GM18502 (cell line): ENCODE measurements at regions not wholly inside any gene's neighbourhood (a gene's known extent, or its start where the extent isn't known, plus 50 kb on each side); places are given as distances from the start of the nearest gene placed in this dataset.
"Not testable (repeated sequence)": the region's sequence is repeated elsewhere in the genome, so short reads cannot be mapped to it uniquely, and the experiment has no call there.

ENCODE experiments used
- ATAC-seq: cut with Tn5 transposase; IDR thresholded peaks from one replicate; pipeline ENCODE4 v1.9.1; 2021; ENCODE audit warnings: mild to moderate bottlenecking; ENCODE audit not compliant: unreplicated experiment, poor library complexity

DNA sequence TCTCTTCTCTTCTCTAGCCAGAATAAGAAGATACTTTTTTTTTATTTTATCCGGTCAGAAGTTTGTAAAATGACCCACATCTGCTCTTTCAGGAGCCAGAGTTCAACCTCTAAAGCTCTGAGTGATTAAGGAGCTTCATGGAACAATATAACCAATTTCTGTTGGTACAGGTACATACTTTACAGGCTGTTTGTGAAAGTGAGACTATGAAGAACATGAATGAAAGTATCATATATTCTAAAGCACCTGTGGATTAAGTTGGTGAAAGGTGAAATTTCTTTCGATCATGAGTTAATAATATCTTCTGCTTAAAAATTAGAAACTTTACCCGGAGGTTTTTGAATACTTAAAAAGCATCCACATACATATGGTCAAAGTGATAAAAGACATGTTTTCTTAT lies 65.2 kb downstream of the DMRT2 start:
- ATAC-seq = no peak

GRCh38 chr9:1117439-1117838 lies 67.3 kb downstream of the DMRT2 start:
- ATAC-seq = no peak

DNA sequence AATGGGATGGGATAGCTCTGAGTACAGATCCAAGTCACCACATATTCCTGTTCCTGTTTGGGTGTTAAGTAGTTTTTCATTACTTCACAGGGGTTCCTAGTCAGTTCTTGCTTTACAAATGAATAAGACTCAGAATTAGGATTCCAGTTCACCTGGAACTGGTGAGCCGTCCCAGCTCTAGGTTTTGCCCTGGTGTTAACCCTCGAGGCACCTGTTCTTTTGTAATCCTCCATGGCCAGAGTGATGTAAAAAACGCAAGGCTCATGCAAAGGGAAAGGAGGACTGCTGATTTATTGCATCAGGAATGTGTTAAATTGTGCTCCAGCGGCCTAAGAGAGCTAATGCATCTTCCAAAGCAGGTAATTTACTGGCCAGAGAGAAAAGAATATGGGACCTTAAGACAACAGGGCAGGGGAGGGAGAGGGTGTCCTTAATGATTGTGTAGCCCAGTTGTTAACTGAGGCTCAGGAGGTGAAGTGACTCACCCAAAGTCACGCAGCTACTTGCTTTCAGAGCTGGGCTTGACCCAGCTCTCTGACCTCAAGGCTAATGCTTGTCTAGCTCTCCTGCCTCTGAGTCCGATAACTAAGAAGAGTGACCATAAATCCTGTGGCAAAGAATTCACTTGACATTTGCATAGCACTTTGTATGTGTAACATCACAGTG lies 70.5 kb downstream of the DMRT2 start:
- no peak for ATAC-seq

DNA sequence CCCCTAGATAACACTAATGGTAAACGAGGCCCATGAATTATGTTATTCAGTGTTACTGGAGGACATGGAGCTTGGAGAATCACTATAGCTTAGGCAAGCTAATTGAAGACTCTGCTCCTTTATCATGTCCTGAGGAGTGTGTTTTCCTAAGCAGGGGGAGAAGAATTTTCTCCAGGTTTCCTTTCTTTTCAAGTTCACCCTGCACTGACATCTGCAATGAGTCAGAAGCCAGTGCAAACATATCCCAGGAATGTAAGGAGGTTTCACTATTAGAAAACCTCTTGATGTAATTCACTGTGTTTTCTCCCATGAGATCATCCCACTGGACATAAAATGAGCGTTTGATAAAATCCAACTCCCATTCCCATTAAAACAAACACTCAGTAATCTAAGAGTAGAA lies 75.6 kb downstream of the DMRT2 start:
- ATAC-seq = no peak

DNA sequence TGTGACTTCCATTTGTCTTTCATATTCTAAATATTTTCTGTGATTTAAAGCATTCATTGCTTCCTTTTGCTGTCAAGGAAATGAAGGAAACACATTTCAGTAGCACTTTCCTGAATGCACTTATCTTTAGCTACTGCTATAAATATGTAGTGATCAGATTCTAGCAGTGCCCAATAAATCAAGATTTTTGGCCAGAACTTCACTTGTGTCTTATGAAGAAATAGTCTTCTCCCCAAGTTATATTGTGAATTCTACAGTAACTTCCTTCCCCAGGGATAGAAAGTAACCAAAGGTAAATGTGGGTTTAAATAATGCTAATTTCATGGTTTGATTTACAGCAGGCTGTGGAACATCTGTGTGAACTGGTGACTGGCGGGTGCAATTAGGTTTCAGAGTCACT lies 77.9 kb downstream of the DMRT2 start:
- ATAC-seq = no peak

DNA sequence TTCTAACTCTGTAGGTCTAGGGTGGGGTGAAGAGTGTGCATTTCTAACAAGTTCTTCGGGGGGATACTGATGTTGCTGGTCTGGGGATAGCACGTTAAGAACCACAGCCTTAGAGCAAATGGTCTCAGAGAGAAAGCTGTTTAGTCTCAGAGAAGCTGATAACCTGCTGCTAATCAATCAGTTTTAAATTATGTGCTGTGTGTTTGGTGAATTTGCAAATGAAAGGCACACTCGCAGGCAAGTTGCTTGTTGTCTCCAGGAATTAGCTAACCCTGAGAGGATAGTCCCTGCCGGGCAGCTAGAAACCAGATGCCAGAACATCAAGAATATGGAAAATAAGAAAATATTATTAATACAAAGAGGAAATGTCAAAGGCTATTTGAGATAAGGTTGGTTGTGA lies 79.2 kb downstream of the DMRT2 start:
- no peak for ATAC-seq

DNA sequence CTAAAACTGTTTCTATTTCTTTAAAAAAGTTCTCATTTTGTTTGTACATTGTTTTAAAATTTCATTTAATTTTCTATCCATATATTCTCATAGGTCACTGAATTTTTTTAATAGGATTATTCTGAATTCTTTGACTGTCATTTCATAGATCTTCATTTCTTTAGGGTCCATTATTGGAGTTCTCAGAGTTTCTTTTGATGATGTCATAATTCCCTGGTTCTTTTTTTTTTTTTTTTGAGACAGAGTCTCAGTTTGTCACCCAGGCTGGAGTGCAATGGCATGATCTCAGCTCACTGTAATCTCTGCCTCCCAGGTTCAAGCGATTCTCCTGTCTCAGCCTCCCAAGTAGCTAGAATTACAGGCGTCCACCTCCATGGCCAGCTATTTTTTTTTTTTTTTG lies 89.9 kb downstream of the DMRT2 start:
- ATAC-seq = no peak

DNA sequence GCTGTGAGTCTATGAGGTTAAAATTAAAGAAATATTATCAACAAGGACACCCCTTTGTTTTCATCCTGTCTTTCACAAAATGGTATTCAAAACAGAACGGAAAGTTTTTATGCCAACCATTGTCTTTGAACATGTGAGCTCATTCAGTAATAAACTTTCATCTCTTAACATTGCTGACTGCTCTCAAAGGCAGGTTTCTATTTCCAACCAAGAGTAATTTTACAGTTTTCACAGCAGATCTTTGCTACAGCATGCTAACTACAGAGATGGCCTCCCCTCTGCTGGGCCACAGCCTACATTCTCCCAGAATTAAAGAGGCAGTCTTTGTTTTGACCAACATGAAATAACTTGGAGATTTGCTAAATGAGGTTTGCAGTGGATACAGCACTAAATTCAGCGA lies 101.5 kb downstream of the DMRT2 start:
- ATAC-seq = no peak

- no peak for ATAC-seq
Observed at GRCh38 chr9:1152171-1152570, 102.0 kb downstream of the DMRT2 start.

DNA sequence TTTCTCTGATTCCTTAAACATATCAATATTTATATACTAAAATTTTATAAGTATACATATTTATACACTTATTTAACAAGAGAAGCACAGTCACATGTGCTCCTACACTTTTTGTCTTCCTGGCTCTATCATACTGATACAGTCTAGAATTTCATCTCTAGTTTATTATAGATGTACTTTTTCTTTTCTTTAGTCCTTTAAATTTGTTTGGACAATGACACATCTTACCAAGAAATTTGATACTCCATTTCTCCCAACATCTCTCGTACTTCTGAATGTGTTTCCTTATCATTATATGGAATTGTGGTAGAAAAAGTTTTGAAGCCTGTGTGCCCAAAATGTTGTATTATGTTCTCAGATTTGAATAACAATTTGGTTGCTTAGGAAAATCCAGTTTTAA lies 104.6 kb downstream of the DMRT2 start:
- no peak for ATAC-seq

- no peak for ATAC-seq
Observed at GRCh38 chr9:1155602-1156001, 105.4 kb downstream of the DMRT2 start.

DNA sequence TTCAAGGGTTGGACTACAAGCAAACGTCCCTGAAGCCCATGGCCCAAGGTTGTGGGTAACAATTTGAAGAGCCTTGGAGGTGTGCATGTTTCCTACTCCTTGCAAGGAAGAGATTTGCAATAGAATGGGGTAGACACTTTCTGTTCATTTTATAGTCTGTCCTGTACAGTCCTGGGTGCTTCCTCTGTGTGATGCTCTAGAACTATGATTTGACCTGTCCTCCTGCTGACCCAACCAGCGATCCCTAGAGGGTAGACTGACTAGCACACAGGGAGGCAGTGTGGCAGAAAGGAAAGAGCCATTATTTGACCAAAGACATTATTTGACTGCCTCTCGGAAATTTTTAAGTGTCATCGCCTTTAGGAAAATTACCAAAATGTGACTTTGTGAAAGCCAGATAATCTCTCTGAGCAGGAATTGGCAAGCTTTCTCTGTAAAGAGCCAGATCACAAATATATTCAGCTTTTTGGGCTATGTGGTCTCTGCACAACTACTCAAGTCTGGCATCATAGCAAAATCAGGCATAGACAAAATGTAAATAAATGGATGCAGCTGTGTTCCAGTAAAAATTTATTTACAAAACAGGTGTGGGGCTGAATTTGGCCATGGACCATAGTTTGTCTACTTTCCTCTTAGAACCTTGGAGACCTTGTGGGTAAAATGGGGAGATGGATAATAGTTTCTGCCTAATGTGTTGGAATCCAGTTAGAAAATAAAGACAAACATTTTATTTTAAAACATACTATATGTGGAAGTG lies 106.8 kb downstream of the DMRT2 start:
- ATAC-seq = no peak

- ATAC-seq = no peak
Observed at GRCh38 chr9:1157836-1158235, 107.7 kb downstream of the DMRT2 start.

DNA sequence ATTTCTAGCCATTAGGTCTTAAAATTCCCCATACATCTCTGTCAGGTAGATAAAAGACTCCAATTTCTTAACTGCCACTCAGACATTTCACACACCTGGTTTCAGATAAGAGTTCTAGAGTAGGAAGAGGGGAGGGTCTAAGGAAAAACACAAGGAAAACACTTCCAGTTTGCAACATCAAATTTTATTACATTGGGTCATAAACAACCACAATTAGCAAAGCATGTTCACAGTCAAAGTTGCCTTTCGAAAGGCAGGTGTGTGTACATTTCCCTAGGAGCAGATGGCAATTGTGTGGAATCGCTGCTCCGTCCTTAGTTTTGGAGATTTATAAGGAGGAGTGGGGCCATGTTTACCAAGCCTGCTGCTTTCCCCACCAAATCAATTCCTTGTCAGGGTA lies 120.8 kb downstream of the DMRT2 start:
- ATAC-seq = no peak

GRCh38 chr9:1171546-1171945 lies 121.4 kb downstream of the DMRT2 start:
- ATAC-seq = no peak

DNA sequence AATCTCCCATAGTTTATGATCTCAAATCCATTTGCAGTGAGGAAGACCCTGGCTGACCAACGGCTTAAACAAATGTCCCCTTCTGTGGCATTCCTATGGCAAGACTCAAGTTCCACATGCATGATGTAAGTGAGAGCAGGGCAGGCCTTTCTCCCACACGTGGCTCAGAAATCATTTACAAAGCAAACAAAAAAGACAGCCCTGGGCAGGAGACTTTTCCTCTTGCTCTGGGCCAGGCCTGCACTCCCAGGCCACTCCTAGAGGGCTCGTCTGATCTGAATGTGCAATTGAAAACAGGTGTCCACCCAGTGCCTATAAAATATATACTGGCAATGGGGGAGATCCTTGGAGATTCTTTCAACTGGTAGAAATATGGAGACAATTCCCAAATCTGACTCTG lies 123.1 kb downstream of the DMRT2 start:
- no peak for ATAC-seq

- ATAC-seq = no peak
Observed at GRCh38 chr9:1173993-1174392, 123.8 kb downstream of the DMRT2 start.

GRCh38 chr9:1179366-1179765 lies 129.2 kb downstream of the DMRT2 start:
- no peak for ATAC-seq

DNA sequence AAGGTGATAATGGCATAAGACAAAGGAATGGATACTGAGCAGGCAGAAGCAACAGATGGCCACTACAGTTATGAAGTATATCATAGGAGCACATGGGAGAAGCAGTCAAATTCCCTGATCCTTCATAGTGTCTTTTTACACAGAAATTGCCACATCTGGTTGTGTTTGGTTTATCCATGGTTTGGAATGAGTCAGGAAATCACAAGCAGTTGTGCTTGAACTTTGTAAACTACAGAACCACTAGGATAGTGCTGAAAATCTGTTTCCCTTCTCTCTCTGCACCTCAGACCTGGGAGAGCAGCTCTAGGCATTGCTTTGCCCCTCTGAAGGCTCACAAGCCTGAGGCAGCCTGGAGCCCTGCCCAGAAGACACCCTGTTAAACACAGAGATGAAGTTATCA lies 134.0 kb downstream of the DMRT2 start:
- ATAC-seq = no peak

DNA sequence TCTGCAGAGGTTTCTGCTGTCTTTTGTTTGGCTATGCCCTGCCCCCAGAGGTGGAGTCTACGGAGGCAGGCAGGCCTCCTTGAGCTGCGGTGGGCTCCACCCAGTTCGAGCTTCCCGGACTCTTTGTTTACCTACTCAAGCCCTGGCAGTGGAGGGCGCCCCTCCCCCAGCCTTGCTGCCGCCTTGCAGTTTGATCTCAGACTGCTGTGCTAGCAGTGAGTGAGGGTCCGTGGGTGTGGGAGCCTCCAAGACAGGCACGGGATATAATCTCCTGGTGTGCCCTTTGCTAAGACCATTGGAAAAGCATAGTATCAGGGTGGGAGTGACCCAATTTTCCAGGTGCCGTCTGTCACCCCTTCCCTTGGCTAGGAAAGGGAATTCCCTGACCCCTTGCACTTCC lies 137.0 kb downstream of the DMRT2 start:
- not testable (repeated sequence) for ATAC-seq

DNA sequence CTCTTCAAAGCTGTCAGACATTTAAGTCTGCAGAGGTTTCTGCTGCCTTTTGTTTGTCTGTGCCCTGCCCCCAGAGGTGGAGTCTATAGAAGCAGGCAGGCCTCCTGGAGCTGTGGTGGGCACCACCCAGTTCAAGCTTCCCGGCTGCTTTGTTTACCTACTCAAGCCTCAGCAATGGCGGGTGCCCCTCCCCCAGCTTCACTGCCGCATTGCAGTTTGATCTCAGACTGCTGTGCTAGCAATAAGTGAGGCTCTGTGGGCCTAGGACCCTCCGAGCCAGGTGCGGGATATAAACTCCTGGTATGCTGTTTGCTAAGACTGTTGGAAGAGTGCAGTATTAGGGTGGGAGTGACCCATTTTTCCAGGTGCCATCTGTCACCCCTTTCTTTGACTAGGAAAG lies 145.5 kb downstream of the DMRT2 start:
- not testable (repeated sequence) for ATAC-seq

DNA sequence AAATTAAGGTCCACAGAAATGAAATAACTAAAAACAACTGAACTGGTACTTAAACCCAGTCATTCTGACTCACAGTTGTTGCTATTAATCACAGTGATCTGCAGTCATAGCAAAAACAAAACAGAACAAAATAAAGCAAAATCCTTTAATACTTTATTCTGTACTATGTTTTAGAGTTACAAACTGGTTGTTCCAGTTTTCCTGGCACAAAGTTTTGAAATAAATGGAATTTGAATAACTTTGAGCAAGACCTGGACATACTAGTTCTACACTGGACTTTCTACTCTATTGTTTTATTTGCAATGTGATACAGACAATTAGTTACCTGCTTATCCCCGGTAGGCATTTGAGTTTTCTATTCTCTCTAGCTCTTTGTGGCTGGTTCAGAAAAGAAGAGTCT lies 147.9 kb downstream of the DMRT2 start:
- no peak for ATAC-seq
